IMR-90 (cell line): ENCODE measurements at regions not wholly inside any gene's neighbourhood (a gene's known extent, or its start where the extent isn't known, plus 50 kb on each side); places are given as distances from the start of the nearest gene placed in this dataset.

ENCODE experiments used
- ATAC-seq: fragments of 200-7000 bp; cut with Tn5 transposase; 2 replicates; pipeline ENCODE4 v1.9.1; 2020; ENCODE audit warnings: low read depth, mild to moderate bottlenecking, moderate library complexity
- BruUV-seq: library from RNA; stranded (reverse); fragments of 400-500 nt; replicated peaks from 2 replicates; lab custom pipeline; 2021; lab: Mats Ljungman, UMichigan
- CTCF ChIA-PET: fragments of 300-600 bp; formaldehyde crosslinking; extraction: SDS; loops from one replicate; lab custom pipeline; 2021; ENCODE audit warnings: antibody characterized with exemption; lab: Yijun Ruan, JAX
- POLR2A ChIA-PET: fragments of 300-600 bp; sonication (Branson Sonifier 250); formaldehyde crosslinking; loops from one replicate; lab custom pipeline; 2022; ENCODE audit warnings: antibody characterized with exemption; ENCODE audit not compliant: unreplicated experiment; lab: Charles Lee
- DNase-seq: peaks from one replicate; pipeline ENCODE4 v3.0.0; 2013
- H2AFZ ChIP-seq: replicated peaks from 2 replicates; pipeline ENCODE3; 2013; ENCODE audit warnings: low read length, mild to moderate bottlenecking; ENCODE audit not compliant: poor library complexity
- H2AK5ac ChIP-seq: 2 replicates; pipeline ENCODE4 v1.6.1; 2013; ENCODE audit warnings: low read depth, low read length, inconsistent platforms
- H2AK9ac ChIP-seq: replicated peaks from 2 replicates; pipeline ENCODE3; 2013; ENCODE audit warnings: mild to moderate bottlenecking, low read depth, low read length, moderate library complexity; ENCODE audit not compliant: poor library complexity
- H2BK120ac ChIP-seq: 2 replicates; pipeline ENCODE4 v1.6.1; 2013; ENCODE audit warnings: low read depth, low read length, inconsistent platforms
- H2BK15ac ChIP-seq: 3 replicates; pipeline ENCODE4 v1.6.1; 2013; ENCODE audit warnings: low read depth, low read length, inconsistent platforms
- H2BK20ac ChIP-seq: 2 replicates; pipeline ENCODE4 v1.6.1; 2013; ENCODE audit warnings: low read depth, mild to moderate bottlenecking, inconsistent platforms, low read length, moderate library complexity
- H2BK5ac ChIP-seq: 2 replicates; pipeline ENCODE4 v1.6.1; 2013; ENCODE audit warnings: mild to moderate bottlenecking, low read depth, low read length, inconsistent platforms; ENCODE audit not compliant: poor library complexity, severe bottlenecking
- H3K14ac ChIP-seq: replicated peaks from 2 replicates; pipeline ENCODE4 v1.6.1; 2013; ENCODE audit warnings: low read depth, low read length, inconsistent platforms
- H3K18ac ChIP-seq: 2 replicates; pipeline ENCODE4 v1.6.1; 2013; ENCODE audit warnings: low read depth, low read length, control low read depth
- H3K23ac ChIP-seq: 2 replicates; pipeline ENCODE4 v1.6.1; 2013; ENCODE audit warnings: low read depth, low read length, inconsistent platforms
- H3K27ac ChIP-seq: 2 replicates; pipeline ENCODE4 v1.5.1; 2013; ENCODE audit warnings: mild to moderate bottlenecking, control low read depth, low read length; ENCODE audit not compliant: insufficient read depth
- H3K27me3 ChIP-seq: 2 replicates; pipeline ENCODE4 v1.6.1; 2013; ENCODE audit warnings: low read length; ENCODE audit not compliant: control insufficient read depth, insufficient read depth
- H3K36me3 ChIP-seq: 2 replicates; pipeline ENCODE4 v1.6.1; 2013; ENCODE audit warnings: low read length, mixed read lengths; ENCODE audit not compliant: control insufficient read depth, insufficient read depth
- H3K4ac ChIP-seq: 2 replicates; pipeline ENCODE4 v1.6.1; 2013; ENCODE audit warnings: low read depth, low read length, inconsistent platforms
- H3K4me1 ChIP-seq: 2 replicates; pipeline ENCODE4 v1.6.1; 2013; ENCODE audit warnings: low read length, mixed read lengths; ENCODE audit not compliant: control insufficient read depth, insufficient read depth
- H3K4me2 ChIP-seq: 2 replicates; pipeline ENCODE4 v1.6.1; 2013; ENCODE audit warnings: low read depth, mild to moderate bottlenecking, control low read depth, low read length, moderate library complexity
- H3K4me3 ChIP-seq: 2 replicates; pipeline ENCODE4 v1.5.1; 2013; ENCODE audit warnings: low read depth, mild to moderate bottlenecking, control low read depth, low read length, moderate library complexity; ENCODE audit not compliant: insufficient read depth
- H3K56ac ChIP-seq: 2 replicates; pipeline ENCODE4 v1.6.1; 2013; ENCODE audit warnings: low read length, inconsistent platforms; ENCODE audit not compliant: insufficient read depth; ENCODE audit errors: extremely low read depth
- H3K79me1 ChIP-seq, 2 experiments: 2 replicates each; pipeline ENCODE4 v1.6.1; 2013; ENCODE audit warnings: low read length in 2 of 2, inconsistent platforms in 1 of 2, low read depth in 1 of 2
- H3K9ac ChIP-seq: 2 replicates; pipeline ENCODE4 v1.6.1; 2013; ENCODE audit warnings: low read depth, low read length, control low read depth
- H3K9me1 ChIP-seq: 2 replicates; pipeline ENCODE4 v1.6.1; 2013; ENCODE audit warnings: low read length, inconsistent platforms; ENCODE audit not compliant: insufficient read depth
- H3K9me3 ChIP-seq: 2 replicates; pipeline ENCODE4 v1.6.1; 2013; ENCODE audit warnings: low read length; ENCODE audit not compliant: control insufficient read depth, insufficient read depth
- H4K20me1 ChIP-seq: 2 replicates; pipeline ENCODE4 v1.6.1; 2013; ENCODE audit warnings: low read length, inconsistent platforms; ENCODE audit not compliant: insufficient read depth
- H4K5ac ChIP-seq: 2 replicates; pipeline ENCODE4 v1.6.1; 2013; ENCODE audit warnings: mild to moderate bottlenecking, low read depth, low read length, control low read depth
- H4K8ac ChIP-seq, 2 experiments: 2 replicates each; pipeline ENCODE4 v1.6.1; 2013; ENCODE audit warnings: low read depth in 2 of 2, low read length in 2 of 2, control low read depth in 1 of 2, inconsistent platforms in 1 of 2
- H4K91ac ChIP-seq: 2 replicates; pipeline ENCODE4 v1.6.1; 2013; ENCODE audit warnings: low read depth, low read length, inconsistent platforms; ENCODE audit not compliant: insufficient read depth
- BHLHE40 ChIP-seq: fragments of 150-350 bp; IDR thresholded peaks from 2 replicates; pipeline ENCODE4 v1.6.1; 2016; ENCODE audit warnings: mild to moderate bottlenecking, low read depth, low read length
- CEBPB ChIP-seq: IDR thresholded peaks from 2 replicates; pipeline ENCODE4 v1.6.1; 2012; ENCODE audit warnings: low read depth, low read length, improper control_type of control experiment
- CHD1 ChIP-seq: IDR thresholded peaks from 2 replicates; pipeline ENCODE4 v1.6.1; 2012; ENCODE audit warnings: low read depth, low read length, improper control_type of control experiment
- FOS ChIP-seq: fragments of 150-350 bp; IDR thresholded peaks from 2 replicates; pipeline ENCODE4 v1.6.1; 2016; ENCODE audit warnings: low read depth, low read length
- MAZ ChIP-seq: IDR thresholded peaks from 2 replicates; pipeline ENCODE4 v1.6.1; 2012; ENCODE audit warnings: low read depth, mild to moderate bottlenecking, low read length, improper control_type of control experiment, moderate library complexity, borderline replicate concordance
- MXI1 ChIP-seq: IDR thresholded peaks from 2 replicates; pipeline ENCODE4 v1.6.1; 2012; ENCODE audit warnings: low read depth, mild to moderate bottlenecking, low read length, moderate library complexity, borderline replicate concordance
- NFE2L2 ChIP-seq: fragments of 150-350 bp; IDR thresholded peaks from 2 replicates; pipeline ENCODE4 v1.6.1; 2016; ENCODE audit warnings: low read depth, mild to moderate bottlenecking, low read length
- POLR2A ChIP-seq: IDR thresholded peaks from 2 replicates; pipeline ENCODE4 v1.6.1; 2012; ENCODE audit warnings: mild to moderate bottlenecking, low read depth, low read length
- RAD21 ChIP-seq: IDR thresholded peaks from 2 replicates; pipeline ENCODE4 v1.6.1; 2012; ENCODE audit warnings: low read length, improper control_type of control experiment
- RFX5 ChIP-seq: IDR thresholded peaks from 2 replicates; pipeline ENCODE4 v1.8.0; 2012; ENCODE audit warnings: low read depth, mild to moderate bottlenecking, low read length, moderate library complexity
- SMC3 ChIP-seq: fragments of 150-350 bp; IDR thresholded peaks from 2 replicates; pipeline ENCODE4 v1.6.1; 2016; ENCODE audit warnings: low read depth, mild to moderate bottlenecking, antibody characterized with exemption, low read length, moderate library complexity
- WGBS, 2 experiments: methylation state at CpG; one replicate each; pipeline versions ENCODE4 v1.1.5 to v1.1.7; 2013; ENCODE audit warnings: missing lambda C conversion rate in 2 of 2; ENCODE audit not compliant: insufficient read length in 1 of 2; ENCODE audit errors: extremely low coverage in 2 of 2; 5-methylcytosine and 5-hydroxymethylcytosine counted together
- dilution Hi-C: fragments of 300-500 bp; cut with HindIII; formaldehyde crosslinking; loops from one replicate; pipeline ENCODE4 v1.14.3; 2018; ENCODE audit warnings: low sequenced_read_pairs; ENCODE audit not compliant: unreplicated experiment
- in situ Hi-C: fragments of 300-500 bp; cut with MboI; formaldehyde crosslinking; loops from 3 replicates; pipeline ENCODE4 v1.14.3; 2019; ENCODE audit warnings: low sequenced_read_pairs, inconsistent platforms, mixed read lengths
- intact Hi-C: fragments of 100-400 bp; cut with micrococcal nuclease; formaldehyde crosslinking; loops from 2 replicates; pipeline ENCODE4 v1.10.0; 2022
- TF ChIP-seq, protein P1 (sequence below): fragments of 150-350 bp; IDR thresholded peaks from 2 replicates; pipeline ENCODE4 v1.6.1; 2016; ENCODE audit warnings: low read depth, mild to moderate bottlenecking, low read length, moderate library complexity, borderline replicate concordance
- TF ChIP-seq, protein P2 (sequence below): fragments of 150-350 bp; IDR thresholded peaks from 2 replicates; pipeline ENCODE4 v1.6.1; 2017; ENCODE audit warnings: mild to moderate bottlenecking, antibody characterized with exemption, low read length, low read depth

DNA sequence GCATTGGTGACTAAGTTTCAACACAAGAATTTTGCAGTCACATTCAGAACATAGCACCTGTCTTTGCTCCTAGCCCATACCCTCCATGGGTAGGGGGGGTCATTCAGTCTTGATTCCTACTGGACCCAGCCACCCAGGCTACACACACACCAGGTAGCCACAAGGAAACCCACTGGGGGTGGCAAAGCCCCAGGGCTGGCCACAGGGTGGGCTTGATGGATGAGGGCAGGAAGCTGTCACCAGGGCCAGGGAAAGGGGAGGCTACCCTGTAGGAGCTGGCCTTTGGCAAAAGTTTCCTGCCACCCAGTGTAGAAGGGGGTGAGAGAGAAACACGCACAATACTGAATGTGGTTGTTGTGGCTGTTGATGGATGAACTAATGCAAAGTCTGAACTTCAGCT, 74.5 kb upstream of the NKX1-1 start:
- H3K56ac ChIP-seq = no peak overlapping the region
- TF ChIP-seq MAZ = no peak
- no peak for TF ChIP-seq RFX5
- no peak for TF ChIP-seq FOS
- no peak for TF ChIP-seq CEBPB
- TF ChIP-seq BHLHE40 = no peak
- TF ChIP-seq, protein P1, sequence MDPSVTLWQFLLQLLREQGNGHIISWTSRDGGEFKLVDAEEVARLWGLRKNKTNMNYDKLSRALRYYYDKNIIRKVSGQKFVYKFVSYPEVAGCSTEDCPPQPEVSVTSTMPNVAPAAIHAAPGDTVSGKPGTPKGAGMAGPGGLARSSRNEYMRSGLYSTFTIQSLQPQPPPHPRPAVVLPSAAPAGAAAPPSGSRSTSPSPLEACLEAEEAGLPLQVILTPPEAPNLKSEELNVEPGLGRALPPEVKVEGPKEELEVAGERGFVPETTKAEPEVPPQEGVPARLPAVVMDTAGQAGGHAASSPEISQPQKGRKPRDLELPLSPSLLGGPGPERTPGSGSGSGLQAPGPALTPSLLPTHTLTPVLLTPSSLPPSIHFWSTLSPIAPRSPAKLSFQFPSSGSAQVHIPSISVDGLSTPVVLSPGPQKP = no peak
- no peak for TF ChIP-seq CHD1
- TF ChIP-seq, protein P2, sequence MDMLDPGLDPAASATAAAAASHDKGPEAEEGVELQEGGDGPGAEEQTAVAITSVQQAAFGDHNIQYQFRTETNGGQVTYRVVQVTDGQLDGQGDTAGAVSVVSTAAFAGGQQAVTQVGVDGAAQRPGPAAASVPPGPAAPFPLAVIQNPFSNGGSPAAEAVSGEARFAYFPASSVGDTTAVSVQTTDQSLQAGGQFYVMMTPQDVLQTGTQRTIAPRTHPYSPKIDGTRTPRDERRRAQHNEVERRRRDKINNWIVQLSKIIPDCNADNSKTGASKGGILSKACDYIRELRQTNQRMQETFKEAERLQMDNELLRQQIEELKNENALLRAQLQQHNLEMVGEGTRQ = no peak
- no peak for TF ChIP-seq SMC3
- no peak for TF ChIP-seq NFE2L2
- no peak for TF ChIP-seq RAD21
- no peak for TF ChIP-seq POLR2A
- no peak for TF ChIP-seq MXI1
- H2AK5ac ChIP-seq = no peak overlapping the region
- no peaks in the 10 kb centered on the region for H3K79me1 ChIP-seq
- no peaks in the 10 kb centered on the region for H3K4me1 ChIP-seq
- in situ Hi-C loops = no loop called here
- ChIA-PET CTCF (no interaction called here), POLR2A (no interaction called here)
- no peak overlapping the region for H4K8ac ChIP-seq
- no peaks in the 10 kb centered on the region for H3K9me1 ChIP-seq
- no peaks in the 10 kb centered on the region for H4K20me1 ChIP-seq
- no TSS peak for BruUV-seq
- peaks cover 11% of the 10 kb centered on the region; the same call in 1 of the 2 replicates for H3K9me3 ChIP-seq
- H3K14ac ChIP-seq = no peak overlapping the region
- no peak overlapping the region for H4K5ac ChIP-seq
- no peaks in the 10 kb centered on the region; the same call in 1 of the 2 replicates for H3K27me3 ChIP-seq
- H3K36me3 ChIP-seq = no peaks in the 10 kb centered on the region
- H3K18ac ChIP-seq = no peak overlapping the region
- WGBS, 2 experiments = no CpG with 5 or more reads among the region's 1 CpG
- no peak overlapping the region for H2AK9ac ChIP-seq
- no peak overlapping the region for H3K4me3 ChIP-seq
- H3K4me2 ChIP-seq = no peak overlapping the region
- H2BK120ac ChIP-seq = no peak overlapping the region
- no peak overlapping the region for H4K91ac ChIP-seq
- H2AFZ ChIP-seq = no peak overlapping the region
- no peak overlapping the region for H2BK15ac ChIP-seq
- H3K23ac ChIP-seq = no peak overlapping the region
- dilution Hi-C loops = no loop called here
- H3K27ac ChIP-seq = no peak overlapping the region
- no peak overlapping the region for H3K4ac ChIP-seq
- ATAC-seq = no peak
- no peak overlapping the region for H2BK5ac ChIP-seq
- no peak for DNase-seq
- intact Hi-C loops = no loop called here
- H3K9ac ChIP-seq = no peak overlapping the region
- no peak overlapping the region for H2BK20ac ChIP-seq
